ENCODE measurements at regions not wholly inside any gene's neighbourhood (a gene's known extent, or its start where the extent isn't known, plus 50 kb on each side); places are given as distances from the start of the nearest gene placed in this dataset.
"Not testable (repeated sequence)": the region's sequence is repeated elsewhere in the genome, so short reads cannot be mapped to it uniquely, and the experiment has no call there.

DNA sequence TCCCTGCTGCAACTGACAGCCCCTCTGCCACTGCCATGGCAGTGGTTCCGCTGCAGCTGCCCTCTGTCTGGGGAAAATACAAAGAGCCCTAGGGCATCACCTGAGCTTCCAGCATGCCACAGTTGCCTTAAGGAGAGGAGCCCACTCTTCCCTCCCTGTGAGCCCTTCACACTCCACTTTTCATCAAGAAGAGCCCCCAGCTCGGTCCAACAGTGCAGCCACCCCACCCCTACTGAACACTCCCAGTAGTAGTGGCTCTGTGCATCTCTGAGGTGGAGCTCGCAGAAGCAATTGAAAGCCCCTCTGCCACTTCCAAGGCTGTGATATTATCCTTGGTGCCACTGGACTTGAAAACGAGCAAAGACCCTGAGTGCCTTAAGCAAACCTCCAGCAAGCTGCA is 696.8 kb upstream of the COX7C start:
- no peak for DNase-seq (ENCODE audit: low spot score)
- in situ Hi-C loops (cut with HindIII; ENCODE audit: low sequenced_read_pairs): no loop called here

GRCh38 chr5:85921590-85921989 is 696.2 kb upstream of the COX7C start:
- no peak for DNase-seq (ENCODE audit: low spot score)
- in situ Hi-C loops (cut with HindIII; ENCODE audit: low sequenced_read_pairs): no loop called here

DNA sequence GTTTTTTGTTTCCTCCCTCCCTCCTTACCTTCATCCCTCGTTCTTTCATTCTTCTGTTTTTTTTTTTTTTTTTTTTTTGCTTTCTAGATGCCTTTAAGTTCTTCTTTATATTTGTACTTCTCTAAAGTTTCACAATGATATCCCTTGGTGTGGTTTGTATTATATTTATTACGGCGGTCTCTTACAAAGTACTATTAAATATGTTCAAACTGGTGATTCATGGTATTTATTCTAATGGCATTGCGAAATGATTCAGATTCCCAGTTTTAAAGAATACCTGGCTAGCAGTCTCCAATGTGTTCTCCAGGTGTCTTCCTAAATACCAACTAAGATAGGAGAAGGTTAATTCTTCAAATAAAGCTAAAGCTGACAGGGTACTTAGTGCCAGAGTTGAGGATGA is 690.1 kb upstream of the COX7C start:
- no peak for DNase-seq (ENCODE audit: low spot score)
- in situ Hi-C loops (cut with HindIII; ENCODE audit: low sequenced_read_pairs): no loop called here

- no peak for DNase-seq (ENCODE audit: low spot score)
- in situ Hi-C loops (cut with HindIII; ENCODE audit: low sequenced_read_pairs): no loop called here
Observed at GRCh38 chr5:85929713-85930112, 688.0 kb upstream of the COX7C start.

DNA sequence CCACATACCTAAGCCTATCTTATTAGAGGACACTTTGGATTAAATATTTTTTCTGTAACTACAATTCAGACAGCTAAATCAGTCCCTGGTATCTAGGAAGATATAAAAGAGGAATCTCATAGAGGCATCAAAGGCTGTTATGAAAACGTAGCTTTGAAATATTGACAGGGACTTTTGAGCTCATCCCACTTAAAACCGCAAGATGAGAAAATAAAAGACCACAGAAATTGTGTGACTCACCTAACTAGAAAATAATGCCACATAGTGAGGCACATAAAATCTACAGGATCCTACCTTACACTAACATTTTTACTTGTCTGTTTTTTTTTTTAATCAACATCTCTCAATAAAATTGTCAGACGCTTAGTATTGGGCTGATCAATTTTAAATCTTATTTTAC is 686.5 kb upstream of the COX7C start:
- in situ Hi-C loops (cut with HindIII; ENCODE audit: low sequenced_read_pairs): no loop called here

GRCh38 chr5:85938201-85938600 is 679.5 kb upstream of the COX7C start:
- DNase-seq (ENCODE audit: low spot score): no peak
- in situ Hi-C loops (cut with HindIII; ENCODE audit: low sequenced_read_pairs): no loop called here

More for the DNA sequence above, 686.5 kb upstream of the COX7C start:
- no peak for DNase-seq (ENCODE audit: low spot score)

DNA sequence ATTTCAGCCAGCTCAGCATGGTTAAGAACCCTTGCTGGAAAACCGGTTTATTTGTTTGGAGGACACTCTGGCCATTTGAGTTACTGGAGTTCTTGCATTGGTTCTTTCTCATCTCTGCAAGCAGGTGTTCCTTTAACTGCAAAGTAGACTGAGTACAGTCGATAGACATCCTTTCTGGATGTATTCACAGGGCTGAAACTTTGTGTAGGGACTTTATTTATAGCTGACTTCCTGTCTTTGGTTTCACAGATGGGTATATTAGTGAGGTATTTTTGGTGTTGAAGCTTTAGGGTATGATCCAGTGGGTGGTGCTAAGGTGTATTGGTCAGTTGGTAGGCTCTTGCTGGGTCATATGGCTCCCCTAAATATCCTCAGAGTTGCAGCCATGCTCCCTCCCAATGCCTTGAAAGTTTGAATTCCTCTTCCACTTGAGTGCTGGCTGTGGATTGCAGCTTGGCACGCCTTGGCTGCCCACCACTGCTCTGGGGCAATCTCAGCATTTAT is 666.0 kb upstream of the COX7C start:
- in situ Hi-C loops (cut with HindIII; ENCODE audit: low sequenced_read_pairs): no loop called here
- DNase-seq (ENCODE audit: low spot score): no peak

GRCh38 chr5:85952680-85953079 is 665.1 kb upstream of the COX7C start:
- in situ Hi-C loops (cut with HindIII; ENCODE audit: low sequenced_read_pairs): no loop called here
- DNase-seq (ENCODE audit: low spot score): no peak

GRCh38 chr5:85967681-85968080 is 650.1 kb upstream of the COX7C start:
- DNase-seq (ENCODE audit: low spot score): no peak
- in situ Hi-C loops (cut with HindIII; ENCODE audit: low sequenced_read_pairs): no loop called here

- in situ Hi-C loops (cut with HindIII; ENCODE audit: low sequenced_read_pairs): no loop called here
- no peak for DNase-seq (ENCODE audit: low spot score)
Observed at GRCh38 chr5:85972539-85972938, 645.2 kb upstream of the COX7C start.

DNA sequence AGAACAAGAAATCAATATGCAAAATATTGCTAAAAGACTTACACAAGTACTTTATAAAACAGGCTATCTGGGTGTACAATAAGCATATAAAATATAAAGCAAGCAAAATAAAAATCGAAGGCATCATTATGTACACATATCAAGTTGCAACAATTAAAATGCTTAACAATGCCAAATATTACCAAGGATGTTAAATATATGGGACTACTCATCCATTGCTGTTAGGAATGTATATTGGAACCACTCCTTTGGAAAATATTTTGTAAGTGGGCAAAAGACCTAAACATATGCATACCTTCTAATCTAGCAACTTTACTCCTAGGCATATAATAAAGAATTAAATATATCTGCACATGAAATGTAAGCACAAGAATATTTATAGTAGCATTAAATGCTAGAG is 632.6 kb upstream of the COX7C start:
- in situ Hi-C loops (cut with HindIII; ENCODE audit: low sequenced_read_pairs): no loop called here
- no peak for DNase-seq (ENCODE audit: low spot score)

DNA sequence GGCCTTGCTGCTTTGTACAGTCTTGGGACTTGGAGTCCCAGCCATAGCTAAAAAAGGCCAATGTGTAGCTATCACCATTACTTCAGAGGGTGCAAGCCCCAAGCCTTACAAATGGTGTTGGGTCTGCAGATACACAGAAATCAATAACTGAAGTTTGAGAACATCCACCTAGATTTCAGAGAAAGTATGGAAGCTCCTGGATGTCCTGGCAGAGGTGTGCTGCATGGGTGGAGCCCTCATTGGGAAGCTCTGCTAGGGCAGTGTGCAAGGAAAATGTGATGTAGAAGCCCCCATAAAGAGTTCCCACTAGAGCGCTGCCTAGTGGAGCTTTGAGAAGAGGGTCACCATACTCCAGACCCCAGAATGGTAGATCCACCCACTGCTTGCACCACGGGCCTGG is 626.7 kb upstream of the COX7C start:
- in situ Hi-C loops (cut with HindIII; ENCODE audit: low sequenced_read_pairs): no loop called here

DNA sequence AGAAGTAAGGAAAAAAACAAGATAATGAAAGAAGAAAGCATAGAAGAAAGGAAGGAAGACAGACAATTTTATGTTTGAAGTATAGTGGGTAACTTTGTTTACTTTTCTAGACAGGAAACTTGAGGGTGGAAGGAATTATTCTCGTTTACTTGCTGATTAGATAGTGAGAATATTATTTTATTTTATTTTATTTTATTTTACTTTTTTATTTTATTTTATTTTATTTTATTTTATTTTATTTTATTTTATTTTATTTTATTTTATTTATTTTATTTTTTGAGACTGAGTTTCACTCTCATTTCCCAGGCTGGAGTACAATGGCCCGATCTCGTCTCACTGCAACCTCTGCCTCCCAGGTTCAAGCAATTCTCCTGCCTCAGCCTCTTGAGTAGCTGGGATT is 623.1 kb upstream of the COX7C start:
- in situ Hi-C loops (cut with HindIII; ENCODE audit: low sequenced_read_pairs); DNase-seq (ENCODE audit: low spot score): not testable (repeated sequence)

More for the DNA sequence above, 626.7 kb upstream of the COX7C start:
- DNase-seq (ENCODE audit: low spot score): no peak

- in situ Hi-C loops (cut with HindIII; ENCODE audit: low sequenced_read_pairs): no loop called here
- DNase-seq (ENCODE audit: low spot score): peak; percentile 19
Observed at GRCh38 chr5:85998656-85999055, 619.1 kb upstream of the COX7C start.

GRCh38 chr5:86008293-86008692 is 609.4 kb upstream of the COX7C start:
- no peak for DNase-seq (ENCODE audit: low spot score)
- in situ Hi-C loops (cut with HindIII; ENCODE audit: low sequenced_read_pairs): no loop called here

DNA sequence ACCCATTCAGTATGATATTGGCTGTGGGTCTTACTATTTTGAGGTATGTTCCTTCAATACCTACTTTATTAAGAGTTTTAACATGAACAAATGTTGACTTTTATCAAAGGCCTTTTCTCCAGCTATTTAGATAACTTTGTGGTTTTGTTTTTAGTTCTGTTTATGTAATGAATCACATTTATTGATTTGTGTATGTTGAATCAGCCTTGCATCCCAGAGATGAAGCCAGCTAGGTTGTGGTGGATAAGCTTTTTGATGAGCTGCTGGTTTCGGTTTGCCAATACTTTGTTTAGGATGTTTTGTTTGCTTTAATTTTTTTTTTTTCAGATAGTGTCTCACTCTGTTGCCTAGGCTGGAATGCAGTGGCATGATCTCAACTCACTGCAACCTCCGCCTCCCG is 609.0 kb upstream of the COX7C start:
- DNase-seq (ENCODE audit: low spot score): no peak
- in situ Hi-C loops (cut with HindIII; ENCODE audit: low sequenced_read_pairs): no loop called here

DNA sequence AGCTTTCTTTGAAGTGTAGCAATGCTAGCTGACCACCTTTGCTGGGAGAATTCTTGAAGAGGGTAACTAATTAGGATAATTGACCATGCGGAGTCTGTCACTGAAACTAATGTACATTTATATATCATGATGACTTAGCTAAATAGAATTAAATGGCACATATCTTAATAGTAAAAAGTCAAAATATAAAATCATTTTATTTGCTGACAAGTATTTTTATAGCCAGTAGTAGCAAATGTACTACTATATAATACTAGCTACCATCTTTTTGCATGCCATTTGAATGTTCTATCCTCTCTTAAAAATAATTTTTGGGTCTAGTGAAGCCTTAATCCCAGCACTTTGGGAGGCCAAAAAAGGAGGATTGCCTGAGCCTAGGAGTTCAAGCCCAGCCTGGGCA is 605.8 kb upstream of the COX7C start:
- in situ Hi-C loops (cut with HindIII; ENCODE audit: low sequenced_read_pairs): no loop called here
- DNase-seq (ENCODE audit: low spot score): no peak

DNA sequence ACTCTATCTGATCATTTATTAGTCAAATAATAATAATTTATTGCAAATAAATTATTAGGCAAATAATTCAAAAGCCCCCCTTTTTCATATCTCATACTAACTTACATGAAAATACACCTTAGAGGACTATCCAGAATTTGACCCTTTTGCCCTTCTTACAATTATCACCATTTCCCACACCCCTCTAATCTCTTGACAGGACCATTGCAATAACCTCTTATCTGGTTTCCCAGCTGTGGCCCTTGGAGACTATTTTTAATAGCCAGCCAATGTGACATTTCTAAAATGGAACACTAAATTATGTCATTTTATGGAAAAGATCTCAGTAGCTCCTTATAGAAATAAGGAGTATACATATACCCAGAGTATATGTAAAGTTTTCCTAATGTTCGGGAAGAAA is 588.4 kb upstream of the COX7C start:
- no peak for DNase-seq (ENCODE audit: low spot score)
- in situ Hi-C loops (cut with HindIII; ENCODE audit: low sequenced_read_pairs): no loop called here

DNA sequence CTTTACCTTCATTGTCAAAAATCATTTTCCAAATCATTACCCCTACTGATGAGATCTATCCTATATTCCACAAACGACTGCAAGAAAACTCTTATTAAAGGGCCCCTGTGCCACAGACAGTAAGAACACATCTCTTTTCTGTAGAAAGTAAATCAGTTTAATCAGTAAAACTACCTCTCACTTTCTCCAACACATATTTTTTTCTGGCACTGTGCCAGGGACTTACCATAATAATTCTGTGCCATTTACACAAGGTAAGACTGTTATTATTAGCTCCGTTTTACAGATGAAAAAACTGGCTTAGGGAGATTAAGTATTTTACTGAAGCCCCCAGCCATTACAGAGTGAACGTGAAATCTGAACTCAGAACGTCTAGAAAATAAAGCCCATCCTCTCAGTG is 587.0 kb upstream of the COX7C start:
- in situ Hi-C loops (cut with HindIII; ENCODE audit: low sequenced_read_pairs): no loop called here
- DNase-seq (ENCODE audit: low spot score): no peak

DNA sequence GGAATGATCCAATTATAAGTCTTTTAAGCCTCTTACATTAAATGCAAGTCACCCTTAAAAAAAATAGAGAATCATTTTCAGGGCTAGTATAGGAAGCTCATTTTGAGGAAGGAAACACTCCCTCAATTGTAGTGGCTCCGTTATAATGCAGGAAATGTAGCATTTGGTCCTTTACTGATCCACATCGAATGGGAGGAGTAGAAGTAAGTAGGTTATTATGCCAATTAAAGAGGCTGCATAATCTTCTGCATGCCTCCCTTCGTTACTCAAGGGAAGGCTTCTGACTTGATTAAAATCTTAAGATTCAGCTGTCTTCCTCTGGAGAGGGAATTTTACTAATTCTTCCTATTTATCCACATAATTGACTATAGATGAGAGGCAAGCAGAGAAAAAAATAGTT is 579.2 kb upstream of the COX7C start:
- in situ Hi-C loops (cut with HindIII; ENCODE audit: low sequenced_read_pairs): no loop called here
- no peak for DNase-seq (ENCODE audit: low spot score)

- in situ Hi-C loops (cut with HindIII; ENCODE audit: low sequenced_read_pairs): no loop called here
- no peak for DNase-seq (ENCODE audit: low spot score)
Observed at GRCh38 chr5:86039351-86039750, 578.4 kb upstream of the COX7C start.

DNA sequence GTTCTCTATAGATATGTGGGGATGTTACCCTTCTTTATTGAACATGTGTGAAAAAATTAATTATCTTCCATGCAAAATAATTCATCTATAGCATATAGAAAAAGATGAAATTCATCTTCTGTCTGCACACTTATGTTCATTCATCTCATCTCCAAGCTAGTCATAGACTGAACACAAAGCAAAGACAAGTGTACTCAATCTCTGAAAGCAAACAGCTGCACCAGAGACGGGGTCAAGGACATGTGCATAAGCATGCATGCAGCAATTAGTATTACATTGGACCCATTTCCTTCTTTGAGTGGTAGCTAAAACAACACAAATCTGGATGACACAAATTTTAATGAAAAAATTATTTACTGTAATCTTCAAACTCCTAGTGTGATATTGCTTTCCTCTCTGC is 547.0 kb upstream of the COX7C start:
- in situ Hi-C loops (cut with HindIII; ENCODE audit: low sequenced_read_pairs): no loop called here

More for the DNA sequence above, 547.0 kb upstream of the COX7C start:
- DNase-seq (ENCODE audit: low spot score): no peak
